ENCODE measurements at regions not wholly inside any gene's neighbourhood (a gene's known extent, or its start where the extent isn't known, plus 50 kb on each side); places are given as distances from the start of the nearest gene placed in this dataset.
"Not testable (repeated sequence)": the region's sequence is repeated elsewhere in the genome, so short reads cannot be mapped to it uniquely, and the experiment has no call there.

DNA sequence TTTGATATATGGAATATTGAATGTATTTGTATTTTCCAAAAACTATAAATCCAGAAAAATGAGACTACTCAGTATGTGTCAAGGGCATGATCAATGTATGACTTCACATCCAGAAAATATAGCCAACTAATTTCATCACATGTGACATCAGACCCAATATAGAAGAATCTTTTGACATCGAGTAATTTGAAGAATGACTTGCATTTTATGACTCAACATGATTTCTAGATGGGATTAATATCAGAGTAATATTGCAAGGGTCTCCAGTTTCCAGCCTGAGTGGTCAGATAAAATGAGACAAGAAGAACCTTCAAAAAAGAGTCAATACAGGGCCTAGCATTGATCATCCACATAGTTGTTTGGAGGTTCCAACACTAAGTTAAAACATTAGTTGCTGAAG is 467.5 kb upstream of the PAPPA start:
- Mint-ChIP-seq H3K27me3 (ENCODE audit: unreplicated experiment) (no peaks in the 10 kb centered on the region), H3K4me1 (ENCODE audit: unreplicated experiment) (peaks cover 9% of the 10 kb centered on the region), H3K9me3 (ENCODE audit: unreplicated experiment) (peaks cover 40% of the 10 kb centered on the region), H3K27ac (ENCODE audit: unreplicated experiment) (no peak overlapping the region), H3K36me3 (ENCODE audit: unreplicated experiment) (peaks cover 29% of the 10 kb centered on the region), H3K4me3 (ENCODE audit: unreplicated experiment) (no peak overlapping the region)
- DNase-seq (ENCODE audit: extremely low spot score, unreplicated experiment) = no peak
- TF ChIP-seq, protein P1, sequence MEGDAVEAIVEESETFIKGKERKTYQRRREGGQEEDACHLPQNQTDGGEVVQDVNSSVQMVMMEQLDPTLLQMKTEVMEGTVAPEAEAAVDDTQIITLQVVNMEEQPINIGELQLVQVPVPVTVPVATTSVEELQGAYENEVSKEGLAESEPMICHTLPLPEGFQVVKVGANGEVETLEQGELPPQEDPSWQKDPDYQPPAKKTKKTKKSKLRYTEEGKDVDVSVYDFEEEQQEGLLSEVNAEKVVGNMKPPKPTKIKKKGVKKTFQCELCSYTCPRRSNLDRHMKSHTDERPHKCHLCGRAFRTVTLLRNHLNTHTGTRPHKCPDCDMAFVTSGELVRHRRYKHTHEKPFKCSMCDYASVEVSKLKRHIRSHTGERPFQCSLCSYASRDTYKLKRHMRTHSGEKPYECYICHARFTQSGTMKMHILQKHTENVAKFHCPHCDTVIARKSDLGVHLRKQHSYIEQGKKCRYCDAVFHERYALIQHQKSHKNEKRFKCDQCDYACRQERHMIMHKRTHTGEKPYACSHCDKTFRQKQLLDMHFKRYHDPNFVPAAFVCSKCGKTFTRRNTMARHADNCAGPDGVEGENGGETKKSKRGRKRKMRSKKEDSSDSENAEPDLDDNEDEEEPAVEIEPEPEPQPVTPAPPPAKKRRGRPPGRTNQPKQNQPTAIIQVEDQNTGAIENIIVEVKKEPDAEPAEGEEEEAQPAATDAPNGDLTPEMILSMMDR (IDR thresholded peaks at IDR 0.05) = no peak

DNA sequence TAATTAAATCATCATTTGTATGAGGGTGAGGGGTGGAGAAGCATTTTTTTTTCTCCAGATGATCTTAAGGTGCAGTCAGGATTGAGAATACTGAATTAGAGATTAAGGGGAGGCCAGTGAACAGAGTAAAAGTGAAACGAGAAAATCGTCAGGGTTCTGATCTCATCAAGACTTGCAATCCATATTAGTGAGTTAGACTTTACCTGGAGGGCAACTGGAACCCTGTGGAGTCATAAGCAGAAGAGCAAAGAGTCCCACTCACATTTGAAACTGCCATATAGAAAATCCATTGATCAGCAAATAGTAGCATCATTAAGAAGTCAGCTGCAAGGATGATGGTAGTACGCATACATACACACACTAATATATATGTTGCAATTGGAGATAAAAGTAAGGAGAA is 466.2 kb upstream of the PAPPA start:
- Mint-ChIP-seq H3K9me3 (ENCODE audit: unreplicated experiment) (peaks cover 40% of the 10 kb centered on the region), H3K36me3 (ENCODE audit: unreplicated experiment) (peaks cover 27% of the 10 kb centered on the region), H3K27ac (ENCODE audit: unreplicated experiment) (no peak overlapping the region), H3K27me3 (ENCODE audit: unreplicated experiment) (no peaks in the 10 kb centered on the region), H3K4me3 (ENCODE audit: unreplicated experiment) (no peak overlapping the region), H3K4me1 (ENCODE audit: unreplicated experiment) (peaks cover 21% of the 10 kb centered on the region)
- no peak for DNase-seq (ENCODE audit: extremely low spot score, unreplicated experiment)
- TF ChIP-seq, protein P1 (IDR thresholded peaks at IDR 0.05) = no peak

DNA sequence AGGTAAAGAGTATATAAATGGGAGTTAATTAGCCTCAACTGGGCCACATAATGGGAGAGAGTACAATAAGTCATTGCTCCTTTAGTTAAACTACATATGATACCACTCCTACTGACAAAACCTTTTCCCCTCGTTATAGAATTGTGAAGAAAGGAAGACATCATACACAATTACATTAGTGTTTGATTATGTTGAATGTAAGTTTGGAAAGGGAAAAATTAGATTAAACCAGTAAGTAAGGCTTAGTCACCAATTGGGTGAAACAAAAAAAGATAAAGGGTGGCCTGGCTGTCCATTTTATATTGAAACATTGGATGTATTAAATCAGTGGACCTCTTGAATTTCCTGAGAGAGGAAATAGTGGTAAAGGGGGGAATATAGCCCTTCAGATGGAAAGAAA is 464.3 kb upstream of the PAPPA start:
- Mint-ChIP-seq H3K27ac (ENCODE audit: unreplicated experiment) (no peak overlapping the region), H3K4me3 (ENCODE audit: unreplicated experiment) (no peak overlapping the region), H3K36me3 (ENCODE audit: unreplicated experiment) (peaks cover 15% of the 10 kb centered on the region), H3K9me3 (ENCODE audit: unreplicated experiment) (peaks cover 33% of the 10 kb centered on the region), H3K4me1 (ENCODE audit: unreplicated experiment) (peaks cover 35% of the 10 kb centered on the region), H3K27me3 (ENCODE audit: unreplicated experiment) (no peaks in the 10 kb centered on the region)
- TF ChIP-seq, protein P1 (IDR thresholded peaks at IDR 0.05) = no peak
- no peak for DNase-seq (ENCODE audit: extremely low spot score, unreplicated experiment)

- peak overlapping the region; percentile 91 for H3K27ac Mint-ChIP-seq (ENCODE audit: unreplicated experiment)
- H3K9me3 Mint-ChIP-seq (ENCODE audit: unreplicated experiment) = peaks cover 21% of the 10 kb centered on the region
- TF ChIP-seq, protein P1 (IDR thresholded peaks at IDR 0.05) = no peak
- no peaks in the 10 kb centered on the region for H3K27me3 Mint-ChIP-seq (ENCODE audit: unreplicated experiment)
- H3K4me1 Mint-ChIP-seq (ENCODE audit: unreplicated experiment) = peaks cover 38% of the 10 kb centered on the region
- H3K36me3 Mint-ChIP-seq (ENCODE audit: unreplicated experiment) = peaks cover 4% of the 10 kb centered on the region
- no peak for DNase-seq (ENCODE audit: extremely low spot score, unreplicated experiment)
- H3K4me3 Mint-ChIP-seq (ENCODE audit: unreplicated experiment) = no peak overlapping the region
These were observed 462.6 kb upstream of the PAPPA start for GRCh38 chr9:115690786-115691496.

DNA sequence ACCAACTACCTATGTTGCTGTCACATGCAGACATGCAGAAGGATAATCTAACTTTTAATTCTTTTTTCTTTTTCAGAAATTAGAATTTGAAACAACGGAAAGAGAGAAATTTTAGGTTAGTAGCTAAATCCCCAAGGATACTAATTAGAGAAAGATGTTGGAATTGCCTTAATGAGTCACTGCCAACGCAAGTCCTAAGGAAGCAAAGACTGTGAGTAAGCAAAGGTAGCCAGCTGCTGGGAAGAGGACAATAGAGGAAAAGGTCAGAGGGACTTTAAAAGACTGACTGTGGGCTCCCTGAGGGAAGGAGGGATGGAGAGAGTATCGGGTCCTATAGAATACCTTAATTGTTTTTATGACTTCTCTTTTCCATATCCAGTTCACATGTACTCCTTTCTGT is 461.9 kb upstream of the PAPPA start:
- Mint-ChIP-seq H3K27ac (ENCODE audit: unreplicated experiment) (peak overlapping the region; percentile 91), H3K4me1 (ENCODE audit: unreplicated experiment) (peaks cover 39% of the 10 kb centered on the region), H3K4me3 (ENCODE audit: unreplicated experiment) (no peak overlapping the region), H3K9me3 (ENCODE audit: unreplicated experiment) (peaks cover 22% of the 10 kb centered on the region), H3K36me3 (ENCODE audit: unreplicated experiment) (peaks cover 4% of the 10 kb centered on the region), H3K27me3 (ENCODE audit: unreplicated experiment) (no peaks in the 10 kb centered on the region)
- DNase-seq (ENCODE audit: extremely low spot score, unreplicated experiment) = no peak
- TF ChIP-seq, protein P1 (IDR thresholded peaks at IDR 0.05) = no peak

GRCh38 chr9:115692868-115693267 is 460.7 kb upstream of the PAPPA start:
- not testable (repeated sequence) for H3K27me3 Mint-ChIP-seq (ENCODE audit: unreplicated experiment); DNase-seq (ENCODE audit: extremely low spot score, unreplicated experiment); H3K36me3 Mint-ChIP-seq (ENCODE audit: unreplicated experiment); H3K4me3 Mint-ChIP-seq (ENCODE audit: unreplicated experiment)
- H3K9me3 Mint-ChIP-seq (ENCODE audit: unreplicated experiment) = peaks cover 12% of the 10 kb centered on the region
- H3K27ac Mint-ChIP-seq (ENCODE audit: unreplicated experiment) = peak overlapping the region; percentile 91
- H3K4me1 Mint-ChIP-seq (ENCODE audit: unreplicated experiment) = peaks cover 43% of the 10 kb centered on the region
